GM23338 (cell line): ENCODE measurements at regions not wholly inside any gene's neighbourhood (a gene's known extent, or its start where the extent isn't known, plus 50 kb on each side); places are given as distances from the start of the nearest gene placed in this dataset.

Source experiments
- CREB1 ChIP-seq: fragments of 250-450 bp; sonication (Bioruptor Pico); IDR thresholded peaks from 2 replicates; pipeline ENCODE4 v1.5.0; 2020; ENCODE audit warnings: low read depth, mild to moderate bottlenecking, moderate library complexity
- CTCF ChIP-seq, 2 experiments: fragments of 200-600 bp in 1 of 2; sonication (generic) in 1 of 2; conservative IDR thresholded peaks; 2 replicates each; pipeline versions ENCODE4 v1.5.1 to v1.6.1; 2016 to 2017; ENCODE audit warnings: antibody characterized with exemption in 2 of 2, low read depth in 2 of 2, mild to moderate bottlenecking in 2 of 2, moderate library complexity in 1 of 2
- ETS1 ChIP-seq: IDR thresholded peaks from 2 replicates; pipeline ENCODE4 v1.6.1; 2016; ENCODE audit warnings: antibody characterized with exemption
- EZH2 ChIP-seq: fragments of 200-600 bp; sonication (generic); IDR thresholded peaks from one replicate; pipeline ENCODE4 v1.8.0; 2017; ENCODE audit warnings: antibody characterized with exemption, mild to moderate bottlenecking, low read depth; ENCODE audit not compliant: unreplicated experiment
- EZH2phosphoT487 ChIP-seq: fragments of 200-600 bp; sonication (generic); IDR thresholded peaks from one replicate; pipeline ENCODE4 v1.8.1; 2018; ENCODE audit warnings: antibody characterized with exemption; ENCODE audit not compliant: unreplicated experiment
- JUNB ChIP-seq: IDR thresholded peaks from one replicate; pipeline ENCODE4 v1.6.1; 2016; ENCODE audit warnings: antibody characterized with exemption; ENCODE audit not compliant: unreplicated experiment
- POLR2AphosphoS5 ChIP-seq: IDR thresholded peaks from 2 replicates; pipeline ENCODE4 v1.6.1; 2016; ENCODE audit warnings: antibody characterized with exemption, low read depth
- REST ChIP-seq: IDR thresholded peaks from one replicate; pipeline ENCODE4 v1.6.1; 2018; ENCODE audit warnings: antibody characterized with exemption; ENCODE audit not compliant: unreplicated experiment
- STAT1 ChIP-seq: IDR thresholded peaks from one replicate; pipeline ENCODE4 v1.6.1; 2016; ENCODE audit warnings: antibody characterized with exemption; ENCODE audit not compliant: unreplicated experiment
- ZNF114 ChIP-seq: fragments of 250-450 bp; sonication (Bioruptor Pico); IDR thresholded peaks from 2 replicates; pipeline ENCODE4 v1.5.0; 2020; ENCODE audit warnings: mild to moderate bottlenecking, moderate library complexity
- ZNF462 ChIP-seq: fragments of 250-450 bp; sonication (Bioruptor Pico); IDR thresholded peaks from 2 replicates; pipeline ENCODE4 v1.5.0; 2020; ENCODE audit warnings: mild to moderate bottlenecking, moderate library complexity

GRCh38 chr3:181935915-181936314 is 224.2 kb downstream of the SOX2 start:
- TF ChIP-seq EZH2, result no peak
- TF ChIP-seq CTCF (conservative IDR thresholded peaks at IDR 0.05; ENCODE audit: low read depth in 2 of 2), result 0 out of 4 replicates have a peak, but pooled peaks of 1 of the 2 experiments have one; percentile 13
- TF ChIP-seq POLR2AphosphoS5, result no peak
- no peak for TF ChIP-seq STAT1
- no peak for TF ChIP-seq CREB1 (CRISPR knock-in tag)
- TF ChIP-seq REST, result no peak
- no peak for TF ChIP-seq EZH2phosphoT487
- no peak for TF ChIP-seq JUNB
- TF ChIP-seq ZNF462, result no peak
- TF ChIP-seq ZNF114 (CRISPR knock-in tag), result no peak
- no peak for TF ChIP-seq ETS1
